Esophagus muscularis mucosa (tissue), 3 donors: ENCODE measurements at regions not wholly inside any gene's neighbourhood (a gene's known extent, or its start where the extent isn't known, plus 50 kb on each side); places are given as distances from the start of the nearest gene placed in this dataset.

Experiments used
- CTCF ChIP-seq, 3 experiments: fragments of 200-600 bp in 2 of 3; fragments of 450-650 bp in 1 of 3; sonication (generic) in 2 of 3; IDR thresholded peaks; one replicate each; pipeline ENCODE4 v1.5.1; 2017 to 2019; ENCODE audit warnings: antibody characterized with exemption in 3 of 3, mild to moderate bottlenecking in 2 of 3, moderate library complexity in 1 of 3
- EP300 ChIP-seq: sonication (generic); formaldehyde crosslinking; IDR thresholded peaks from one replicate; pipeline ENCODE4 v1.6.1; 2017; ENCODE audit warnings: antibody characterized with exemption

GRCh38 chr10:8405596-8405995, 351.1 kb downstream of the GATA3 start:
- TF ChIP-seq CTCF (IDR thresholded peaks at IDR 0.05) (no peak), EP300 (no peak)
